Stimulated activated naive B cell treated with anti-CD40 and anti-IgM and Interleukin-4, amounts not matched to agents 10 μg/mL and 1 μg/mL and 100 μg/mL, for 72 hours (primary cell): ENCODE measurements at regions not wholly inside any gene's neighbourhood (a gene's known extent, or its start where the extent isn't known, plus 50 kb on each side); places are given as distances from the start of the nearest gene placed in this dataset.

ENCODE experiments used
- ATAC-seq, 2 donors: fragments of 150-1000 bp; cut with Tn5 transposase; replicated peaks; 2 replicates each; pipeline ENCODE4 v1.10.0; 2021; ENCODE audit warnings: moderate library complexity in 1 of 2
- DNase-seq: peaks from one replicate; pipeline ENCODE4 v3.0.0; 2021
- H3K27ac Mint-ChIP-seq: one replicate; pipeline ENCODE4 v1.8.0; 2022; ENCODE audit warnings: mild to moderate bottlenecking, mixed read lengths
- H3K27me3 Mint-ChIP-seq, 2 donors: one replicate each; pipeline ENCODE4 v1.8.0; 2022; ENCODE audit warnings: mixed read lengths in 2 of 2
- H3K36me3 Mint-ChIP-seq, 2 donors: one replicate each; pipeline ENCODE4 v1.8.0; 2022; ENCODE audit warnings: mixed read lengths in 2 of 2, mild to moderate bottlenecking in 1 of 2
- H3K4me1 Mint-ChIP-seq, 2 donors: one replicate each; pipeline ENCODE4 v1.8.0; 2022; ENCODE audit warnings: mixed read lengths in 2 of 2, mild to moderate bottlenecking in 1 of 2
- H3K4me3 Mint-ChIP-seq, 2 donors: one replicate each; pipeline ENCODE4 v1.8.0; 2022; ENCODE audit warnings: mild to moderate bottlenecking in 2 of 2, mixed read lengths in 2 of 2, moderate library complexity in 1 of 2
- H3K9me3 Mint-ChIP-seq, 2 donors: one replicate each; pipeline ENCODE4 v1.8.0; 2022; ENCODE audit warnings: mixed read lengths in 2 of 2, mild to moderate bottlenecking in 1 of 2

DNA sequence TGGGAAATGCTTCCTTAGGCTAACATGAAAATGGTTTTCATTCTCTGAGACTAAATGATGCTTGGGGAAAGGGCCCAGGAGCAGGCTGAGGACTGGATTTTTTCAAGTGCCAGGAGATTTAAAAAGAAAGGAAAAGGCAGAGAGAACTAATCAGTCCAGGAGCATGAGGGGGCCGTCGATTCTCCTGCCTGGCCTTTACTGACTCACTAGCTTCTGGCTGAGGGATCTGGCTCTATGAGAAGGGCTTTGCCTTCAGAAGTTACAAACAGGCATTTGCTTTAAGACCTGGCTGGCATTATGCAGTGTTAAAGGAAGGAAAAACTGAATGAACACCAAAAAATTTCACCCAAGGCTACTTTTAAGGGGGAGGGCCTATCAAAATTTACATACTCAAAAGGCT is 359.2 kb downstream of the PBX1 start:
- no peaks in the 10 kb centered on the region for H3K36me3 Mint-ChIP-seq
- H3K27me3 Mint-ChIP-seq = no peaks in the 10 kb centered on the region
- no peak overlapping the region for H3K4me3 Mint-ChIP-seq
- no peaks in the 10 kb centered on the region for H3K9me3 Mint-ChIP-seq
- DNase-seq (no peak), ATAC-seq (no peak)
- no peak overlapping the region for H3K27ac Mint-ChIP-seq
- H3K4me1 Mint-ChIP-seq = no peaks in the 10 kb centered on the region

DNA sequence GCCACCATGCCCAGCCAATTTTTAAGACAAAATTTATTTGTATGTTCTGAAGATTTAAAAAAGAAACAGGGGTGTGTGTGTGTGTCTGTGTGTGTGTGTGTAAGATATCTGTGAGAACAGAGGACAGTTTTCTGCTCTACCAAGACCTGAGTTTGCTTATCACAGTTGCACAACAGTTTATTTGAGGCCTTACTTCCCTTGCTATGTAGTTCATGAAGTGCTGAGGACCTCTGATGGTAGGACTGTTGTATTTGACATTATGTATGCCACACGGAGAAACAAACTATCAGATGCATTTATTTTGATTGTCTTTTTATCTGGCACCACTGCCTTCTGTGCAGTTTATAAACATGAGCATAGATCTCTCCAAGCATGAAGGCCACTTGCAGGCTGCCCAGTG is 355.2 kb downstream of the PBX1 start:
- Mint-ChIP-seq H3K4me3 (no peak overlapping the region), H3K9me3 (no peaks in the 10 kb centered on the region), H3K36me3 (no peaks in the 10 kb centered on the region), H3K27ac (no peak overlapping the region), H3K27me3 (no peaks in the 10 kb centered on the region), H3K4me1 (no peaks in the 10 kb centered on the region)
- ATAC-seq (no peak), DNase-seq (no peak)

DNA sequence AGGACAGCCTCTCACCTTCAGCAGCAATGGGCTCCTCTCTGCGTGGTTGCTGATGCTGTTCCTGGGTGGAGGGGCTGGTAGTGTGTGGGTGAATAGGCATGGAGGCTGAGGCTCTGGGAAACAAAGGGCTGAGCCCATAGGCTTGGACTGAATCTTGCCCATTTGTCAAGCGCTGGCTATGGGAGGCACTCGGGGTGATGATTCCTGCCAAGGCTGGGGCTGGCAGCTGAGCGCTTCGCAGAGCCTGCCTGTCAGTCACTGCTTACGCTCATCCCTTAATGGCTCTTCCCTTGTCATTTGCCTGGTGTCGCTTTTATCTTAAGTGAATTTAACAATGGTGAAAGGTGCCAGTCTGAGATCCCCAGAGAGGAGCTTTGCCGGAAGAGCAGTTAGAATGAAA is 353.3 kb downstream of the PBX1 start:
- Mint-ChIP-seq H3K4me1 (no peaks in the 10 kb centered on the region), H3K9me3 (no peaks in the 10 kb centered on the region), H3K36me3 (no peaks in the 10 kb centered on the region), H3K4me3 (no peak overlapping the region), H3K27ac (no peak overlapping the region), H3K27me3 (no peaks in the 10 kb centered on the region)
- no peak for DNase-seq
- ATAC-seq = no peak

GRCh38 chr1:164910671-164911070 is 351.7 kb downstream of the PBX1 start:
- H3K27me3 Mint-ChIP-seq = no peaks in the 10 kb centered on the region
- no peak for DNase-seq

GRCh38 chr1:164907666-164908065 is 348.7 kb downstream of the PBX1 start:
- H3K36me3 Mint-ChIP-seq = no peaks in the 10 kb centered on the region
- ATAC-seq = no peak
- H3K4me3 Mint-ChIP-seq = no peak overlapping the region
- no peaks in the 10 kb centered on the region for H3K4me1 Mint-ChIP-seq
- no peaks in the 10 kb centered on the region for H3K27me3 Mint-ChIP-seq
- no peak overlapping the region for H3K27ac Mint-ChIP-seq
- H3K9me3 Mint-ChIP-seq = peaks cover 0 to 1% of the 10 kb centered on the region in 2 donors
- no peak for DNase-seq

More at GRCh38 chr1:164910671-164911070, 351.7 kb downstream of the PBX1 start:
- no peaks in the 10 kb centered on the region for H3K9me3 Mint-ChIP-seq
- H3K4me1 Mint-ChIP-seq = no peaks in the 10 kb centered on the region
- no peak overlapping the region for H3K27ac Mint-ChIP-seq
- H3K4me3 Mint-ChIP-seq = no peak overlapping the region
- ATAC-seq = no peak
- H3K36me3 Mint-ChIP-seq = no peaks in the 10 kb centered on the region

DNA sequence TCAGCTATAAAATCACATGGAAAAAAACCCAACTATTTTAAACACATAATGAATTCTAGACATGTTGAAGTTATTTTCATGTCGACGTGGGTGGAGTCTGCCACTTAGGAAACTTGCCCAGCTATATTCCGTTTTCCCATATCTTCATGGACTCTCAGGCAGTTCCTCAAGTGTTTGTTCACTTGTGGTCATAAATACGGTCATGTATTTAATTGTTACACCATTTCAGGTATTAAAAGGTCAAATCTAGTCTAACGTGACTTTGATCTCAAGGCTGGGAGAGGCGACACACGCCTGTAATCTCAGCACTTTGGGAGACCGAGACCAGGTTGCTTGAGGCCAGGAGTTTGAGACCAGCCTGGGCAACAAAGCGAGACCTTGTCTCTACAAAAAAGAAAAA is 346.9 kb downstream of the PBX1 start:
- H3K27ac Mint-ChIP-seq = no peak overlapping the region
- no peak for ATAC-seq
- DNase-seq = no peak

GRCh38 chr1:164902491-164902890 is 343.5 kb downstream of the PBX1 start:
- peaks cover 8 to 9% of the 10 kb centered on the region in 2 donors for H3K9me3 Mint-ChIP-seq
- H3K27me3 Mint-ChIP-seq = no peaks in the 10 kb centered on the region
- no peak for ATAC-seq
- H3K27ac Mint-ChIP-seq = no peak overlapping the region
- no peak for DNase-seq
- no peak overlapping the region for H3K4me3 Mint-ChIP-seq
- no peaks in the 10 kb centered on the region for H3K4me1 Mint-ChIP-seq
- no peaks in the 10 kb centered on the region for H3K36me3 Mint-ChIP-seq

More for the DNA sequence above, 346.9 kb downstream of the PBX1 start:
- Mint-ChIP-seq H3K9me3 (peaks cover 0 to 4% of the 10 kb centered on the region in 2 donors), H3K4me3 (no peak overlapping the region), H3K27me3 (no peaks in the 10 kb centered on the region), H3K36me3 (no peaks in the 10 kb centered on the region), H3K4me1 (no peaks in the 10 kb centered on the region)
